HFFc6 (cell line): ENCODE measurements at regions not wholly inside any gene's neighbourhood (a gene's known extent, or its start where the extent isn't known, plus 50 kb on each side); places are given as distances from the start of the nearest gene placed in this dataset.
A peak's percentile ranks its signal among the peaks of the same experiment; 100 is the strongest.

Experiments
- DNase-seq: peaks from one replicate; pipeline ENCODE4 v3.0.0-alpha.2; 2018
- H3K27ac Mint-ChIP-seq: 2 replicates; pipeline ENCODE4 v1.8.0; 2020; ENCODE audit warnings: mild to moderate bottlenecking, mixed read lengths
- H3K27me3 Mint-ChIP-seq: 2 replicates; pipeline ENCODE4 v1.8.0; 2021; ENCODE audit warnings: mild to moderate bottlenecking, moderate library complexity, mixed read lengths; ENCODE audit not compliant: insufficient read depth
- H3K36me3 Mint-ChIP-seq: 2 replicates; pipeline ENCODE4 v1.8.0; 2021; ENCODE audit warnings: low read depth, mixed read lengths
- H3K4me1 Mint-ChIP-seq: 2 replicates; pipeline ENCODE4 v1.8.0; 2020; ENCODE audit warnings: low read depth, mixed read lengths
- H3K4me3 Mint-ChIP-seq: 2 replicates; pipeline ENCODE4 v1.8.0; 2020; ENCODE audit warnings: mild to moderate bottlenecking, moderate library complexity, mixed read lengths
- H3K9me3 Mint-ChIP-seq: 2 replicates; pipeline ENCODE4 v1.8.0; 2020; ENCODE audit warnings: mild to moderate bottlenecking, mixed read lengths
- TF ChIP-seq, protein P1 (sequence below): fragments of 200-600 bp; sonication (generic); IDR thresholded peaks from 2 replicates; pipeline ENCODE4 v1.5.0; 2021; ENCODE audit warnings: antibody characterized with exemption, mild to moderate bottlenecking

DNA sequence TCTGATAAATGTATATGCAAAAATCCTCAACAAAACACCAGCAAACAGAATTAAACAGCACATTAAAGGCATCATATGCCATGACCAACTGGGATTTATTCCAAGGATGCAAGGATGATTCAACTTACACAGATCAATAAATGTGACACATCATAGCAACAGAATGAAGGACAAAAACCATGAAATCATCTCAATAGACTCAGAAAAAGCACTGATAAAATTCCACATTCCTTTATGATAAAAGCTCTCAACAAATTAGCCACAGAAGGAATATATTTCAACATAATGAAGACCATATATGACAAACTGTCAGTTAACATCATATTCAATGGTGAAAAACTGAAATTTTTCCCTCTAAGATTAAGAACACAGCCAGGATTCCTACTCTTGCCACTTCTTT, 691.6 kb downstream of the DIAPH3 start:
- peak overlapping the region; percentile 61 for H3K27ac Mint-ChIP-seq
- no peaks in the 10 kb centered on the region; the same call in 1 of the 2 replicates for H3K27me3 Mint-ChIP-seq
- H3K4me1 Mint-ChIP-seq = peaks cover 38% of the 10 kb centered on the region
- H3K9me3 Mint-ChIP-seq = peaks cover 12% of the 10 kb centered on the region
- peak overlapping the region; percentile 32 for H3K4me3 Mint-ChIP-seq
- TF ChIP-seq, protein P1, sequence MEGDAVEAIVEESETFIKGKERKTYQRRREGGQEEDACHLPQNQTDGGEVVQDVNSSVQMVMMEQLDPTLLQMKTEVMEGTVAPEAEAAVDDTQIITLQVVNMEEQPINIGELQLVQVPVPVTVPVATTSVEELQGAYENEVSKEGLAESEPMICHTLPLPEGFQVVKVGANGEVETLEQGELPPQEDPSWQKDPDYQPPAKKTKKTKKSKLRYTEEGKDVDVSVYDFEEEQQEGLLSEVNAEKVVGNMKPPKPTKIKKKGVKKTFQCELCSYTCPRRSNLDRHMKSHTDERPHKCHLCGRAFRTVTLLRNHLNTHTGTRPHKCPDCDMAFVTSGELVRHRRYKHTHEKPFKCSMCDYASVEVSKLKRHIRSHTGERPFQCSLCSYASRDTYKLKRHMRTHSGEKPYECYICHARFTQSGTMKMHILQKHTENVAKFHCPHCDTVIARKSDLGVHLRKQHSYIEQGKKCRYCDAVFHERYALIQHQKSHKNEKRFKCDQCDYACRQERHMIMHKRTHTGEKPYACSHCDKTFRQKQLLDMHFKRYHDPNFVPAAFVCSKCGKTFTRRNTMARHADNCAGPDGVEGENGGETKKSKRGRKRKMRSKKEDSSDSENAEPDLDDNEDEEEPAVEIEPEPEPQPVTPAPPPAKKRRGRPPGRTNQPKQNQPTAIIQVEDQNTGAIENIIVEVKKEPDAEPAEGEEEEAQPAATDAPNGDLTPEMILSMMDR = no peak
- DNase-seq = peak; percentile 20
- H3K36me3 Mint-ChIP-seq = peaks cover 17% of the 10 kb centered on the region

DNA sequence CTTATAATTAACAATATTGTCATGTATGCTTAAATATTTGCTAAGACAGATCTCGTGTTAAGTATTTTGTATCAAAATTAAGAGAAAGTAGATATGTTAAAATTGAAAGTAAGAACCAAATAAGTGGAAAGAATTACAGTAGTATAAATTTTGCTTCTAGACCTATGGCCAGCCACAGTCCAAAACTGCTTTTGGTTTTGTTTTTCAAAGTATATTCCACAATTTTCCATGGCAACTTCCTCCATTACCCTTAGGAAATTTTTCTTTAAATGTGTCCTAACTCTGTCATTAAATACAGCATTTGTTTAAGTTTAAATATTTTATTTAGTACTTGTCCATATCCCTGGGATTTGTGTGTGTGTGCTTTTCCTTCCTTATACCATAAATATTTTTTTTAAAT, 689.0 kb downstream of the DIAPH3 start:
- H3K27ac Mint-ChIP-seq = no peak overlapping the region
- H3K36me3 Mint-ChIP-seq = peaks cover 5% of the 10 kb centered on the region; the same call in 1 of the 2 replicates
- no peak overlapping the region for H3K4me3 Mint-ChIP-seq
- H3K27me3 Mint-ChIP-seq = peaks cover 1% of the 10 kb centered on the region; the same call in 1 of the 2 replicates
- TF ChIP-seq, protein P1 = no peak
- H3K9me3 Mint-ChIP-seq = no peaks in the 10 kb centered on the region; the same call in 1 of the 2 replicates
- H3K4me1 Mint-ChIP-seq = peaks cover 53% of the 10 kb centered on the region
- no peak for DNase-seq

DNA sequence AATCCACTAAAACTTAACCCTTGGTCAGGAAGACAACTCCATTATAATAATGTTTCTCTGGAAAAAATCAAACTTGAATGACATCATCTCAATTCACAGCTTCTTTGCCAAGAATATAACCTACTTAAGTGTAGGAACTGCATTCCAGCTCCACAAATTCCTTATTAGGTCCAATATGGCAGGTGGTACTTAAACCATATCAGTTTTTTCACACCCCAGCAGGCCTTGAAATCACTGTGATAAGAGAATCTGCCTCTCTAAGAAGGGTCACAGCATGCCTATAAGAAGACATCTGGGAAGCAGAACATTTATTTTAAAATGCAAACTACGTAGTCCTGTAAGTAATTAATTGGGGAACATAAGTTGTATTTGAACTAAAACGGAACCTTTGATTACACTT, 687.8 kb downstream of the DIAPH3 start:
- TF ChIP-seq, protein P1 = no peak
- no peak overlapping the region for H3K4me3 Mint-ChIP-seq
- no peak overlapping the region for H3K27ac Mint-ChIP-seq
- no peaks in the 10 kb centered on the region for H3K9me3 Mint-ChIP-seq
- peaks cover 3% of the 10 kb centered on the region; the same call in 1 of the 2 replicates for H3K36me3 Mint-ChIP-seq
- peaks cover 1% of the 10 kb centered on the region; the same call in 1 of the 2 replicates for H3K27me3 Mint-ChIP-seq
- no peak for DNase-seq
- H3K4me1 Mint-ChIP-seq = peaks cover 61% of the 10 kb centered on the region

DNA sequence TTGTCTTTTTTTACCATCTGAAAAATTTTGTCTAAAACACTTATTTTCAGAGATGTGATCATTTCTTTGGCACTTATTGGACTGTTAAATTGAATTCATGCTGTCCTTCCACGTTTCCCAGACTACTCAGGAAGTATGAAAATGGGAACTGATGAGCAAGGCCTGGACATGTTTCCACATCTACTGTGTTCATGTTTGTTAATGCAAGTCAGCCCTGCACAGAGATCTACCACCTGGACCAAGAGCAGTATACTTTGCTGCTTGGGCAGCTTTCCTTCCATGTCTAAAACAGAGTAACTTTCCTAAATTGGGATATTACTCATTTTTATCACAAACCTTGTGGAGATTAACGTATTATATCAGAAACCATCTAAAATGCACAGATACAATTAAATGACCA, 687.4 kb downstream of the DIAPH3 start:
- Mint-ChIP-seq H3K9me3 (no peaks in the 10 kb centered on the region), H3K36me3 (peaks cover 3% of the 10 kb centered on the region; the same call in 1 of the 2 replicates), H3K27me3 (peaks cover 1% of the 10 kb centered on the region; the same call in 1 of the 2 replicates), H3K27ac (no peak overlapping the region), H3K4me3 (no peak overlapping the region), H3K4me1 (peaks cover 59% of the 10 kb centered on the region)
- DNase-seq = no peak
- TF ChIP-seq, protein P1 = no peak

DNA sequence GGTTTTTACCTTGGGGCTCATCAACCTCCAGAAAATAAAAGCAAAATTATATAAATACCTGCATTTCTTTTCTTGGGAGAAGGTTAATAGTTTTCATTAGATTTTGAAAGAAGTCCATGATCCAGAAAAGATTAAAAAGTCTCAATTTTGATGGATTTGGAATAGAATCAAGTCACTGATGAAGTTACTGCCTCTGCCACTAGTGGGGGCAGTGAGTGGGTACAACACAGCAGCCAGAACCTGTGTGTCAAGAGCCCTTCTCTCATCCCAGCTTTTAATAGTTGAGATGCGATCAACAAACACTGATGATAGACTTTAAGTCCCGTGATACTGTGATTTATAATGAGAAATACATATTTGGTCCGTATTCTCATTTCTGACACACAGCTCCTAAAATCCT, 686.7 kb downstream of the DIAPH3 start:
- Mint-ChIP-seq H3K4me3 (no peak overlapping the region), H3K27me3 (peaks cover 1% of the 10 kb centered on the region; the same call in 1 of the 2 replicates), H3K36me3 (peaks cover 3% of the 10 kb centered on the region; the same call in 1 of the 2 replicates), H3K9me3 (no peaks in the 10 kb centered on the region), H3K27ac (no peak overlapping the region), H3K4me1 (peaks cover 53% of the 10 kb centered on the region)
- DNase-seq = no peak
- TF ChIP-seq, protein P1 = peak; percentile 63

DNA sequence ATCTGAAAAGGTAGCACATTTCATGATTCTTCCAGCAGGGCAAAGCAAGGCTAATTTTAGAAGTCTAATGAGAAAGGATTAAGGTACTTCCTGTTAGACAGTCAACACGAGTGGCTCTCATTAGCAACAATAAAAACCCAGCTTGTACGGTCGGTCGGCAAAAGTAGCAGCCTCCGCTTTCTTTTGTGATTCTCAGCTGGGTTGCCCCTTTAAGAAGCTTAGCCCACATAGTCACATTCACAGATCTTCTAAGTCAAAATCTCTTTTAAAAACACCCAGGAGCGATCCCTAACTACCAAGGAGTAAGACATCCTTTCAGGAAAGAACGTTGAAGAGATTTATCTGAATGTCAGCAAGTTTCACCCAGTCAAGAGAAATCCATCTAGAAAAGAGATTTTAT, 684.8 kb downstream of the DIAPH3 start:
- Mint-ChIP-seq H3K9me3 (no peaks in the 10 kb centered on the region), H3K27ac (no peak overlapping the region), H3K36me3 (no peaks in the 10 kb centered on the region), H3K27me3 (peaks cover 4% of the 10 kb centered on the region), H3K4me3 (no peak overlapping the region), H3K4me1 (peaks cover 49% of the 10 kb centered on the region)
- TF ChIP-seq, protein P1 = no peak
- DNase-seq = no peak
